Type B pancreatic cell (in vitro differentiated cells): ENCODE measurements at regions not wholly inside any gene's neighbourhood (a gene's known extent, or its start where the extent isn't known, plus 50 kb on each side); places are given as distances from the start of the nearest gene placed in this dataset.

Experiments used
- DNase-seq: peaks from one replicate; pipeline ENCODE4 v3.0.0; 2021; ENCODE audit warnings: mixed read lengths; ENCODE audit not compliant: unreplicated experiment; ENCODE audit errors: extremely low spot score
- H3K27ac Mint-ChIP-seq: 2 replicates; pipeline ENCODE4 v1.8.0; 2021; ENCODE audit warnings: mild to moderate bottlenecking, mixed read lengths
- H3K27me3 Mint-ChIP-seq: 2 replicates; pipeline ENCODE4 v1.8.0; 2021; ENCODE audit warnings: mixed read lengths
- H3K36me3 Mint-ChIP-seq: 2 replicates; pipeline ENCODE4 v1.8.0; 2021; ENCODE audit warnings: mixed read lengths
- H3K4me1 Mint-ChIP-seq: one replicate; pipeline ENCODE4 v1.8.0; 2021; ENCODE audit warnings: mixed read lengths; ENCODE audit not compliant: unreplicated experiment
- H3K4me3 Mint-ChIP-seq: 2 replicates; pipeline ENCODE4 v1.8.0; 2021; ENCODE audit warnings: mild to moderate bottlenecking, mixed read lengths
- H3K9me3 Mint-ChIP-seq: 2 replicates; pipeline ENCODE4 v1.8.0; 2021; ENCODE audit warnings: mixed read lengths
- CTCF ChIP-seq: fragments of 200-600 bp; sonication (generic); conservative IDR thresholded peaks from 2 replicates; pipeline ENCODE4 v1.5.0; 2021; ENCODE audit warnings: antibody characterized with exemption, mild to moderate bottlenecking

- Mint-ChIP-seq H3K27ac (peak overlapping the region; percentile 80), H3K4me3 (peak overlapping the region; percentile 81), H3K27me3 (peaks cover 9% of the 10 kb centered on the region), H3K36me3 (no peaks in the 10 kb centered on the region), H3K4me1 (peaks cover 26% of the 10 kb centered on the region), H3K9me3 (no peaks in the 10 kb centered on the region)
- peak; percentile 76 for DNase-seq
- TF ChIP-seq CTCF: peak; percentile 81
These were observed 50.5 kb upstream of the FOXK1 start for GRCh38 chr7:4631380-4632179.
